GM21825 (cell line): ENCODE measurements at regions not wholly inside any gene's neighbourhood (a gene's known extent, or its start where the extent isn't known, plus 50 kb on each side); places are given as distances from the start of the nearest gene placed in this dataset.

Source experiments
- ATAC-seq: cut with Tn5 transposase; IDR thresholded peaks from one replicate; pipeline ENCODE4 v1.9.1; 2021; ENCODE audit warnings: mild to moderate bottlenecking, moderate library complexity; ENCODE audit not compliant: unreplicated experiment

DNA sequence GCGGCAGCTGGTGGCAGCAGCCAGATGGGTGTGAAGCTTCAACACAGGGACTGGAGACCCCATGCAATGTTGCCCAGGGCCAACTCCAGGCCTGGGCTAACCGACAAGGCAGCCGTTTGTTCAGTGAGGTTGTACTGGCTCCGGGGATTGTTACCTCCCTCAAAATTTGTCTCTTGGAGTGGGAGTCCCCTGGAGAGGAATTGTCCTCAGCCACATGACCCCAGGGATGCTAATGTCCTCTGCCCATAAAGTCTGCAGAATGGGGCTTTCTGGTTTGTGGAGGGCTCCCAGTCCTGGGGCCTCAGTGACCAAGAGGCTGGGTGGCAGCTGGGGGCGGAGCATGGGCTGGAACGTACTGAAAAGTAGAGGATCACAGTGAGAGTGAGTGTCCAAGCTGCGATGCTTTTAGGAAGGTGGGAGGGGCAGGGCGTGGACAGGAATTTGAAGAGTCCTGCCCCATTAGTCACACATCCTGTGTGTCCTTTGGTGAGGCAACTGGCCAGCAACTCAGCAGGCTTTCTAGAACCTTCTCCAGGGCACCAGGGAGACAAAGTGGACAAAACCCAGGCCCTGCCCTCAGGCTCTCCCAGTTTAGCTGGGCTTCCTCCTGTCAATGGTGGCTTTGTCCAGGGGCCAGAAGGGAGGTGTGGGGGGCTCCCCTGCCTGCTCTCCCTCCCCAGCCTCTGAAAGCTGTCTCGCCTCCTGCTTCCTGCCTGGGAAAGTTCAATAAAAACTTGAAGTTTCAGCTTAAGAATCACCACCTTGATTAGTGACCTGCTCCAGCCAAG, 114.0 kb downstream of the NSG2 start:
- no peak for ATAC-seq

DNA sequence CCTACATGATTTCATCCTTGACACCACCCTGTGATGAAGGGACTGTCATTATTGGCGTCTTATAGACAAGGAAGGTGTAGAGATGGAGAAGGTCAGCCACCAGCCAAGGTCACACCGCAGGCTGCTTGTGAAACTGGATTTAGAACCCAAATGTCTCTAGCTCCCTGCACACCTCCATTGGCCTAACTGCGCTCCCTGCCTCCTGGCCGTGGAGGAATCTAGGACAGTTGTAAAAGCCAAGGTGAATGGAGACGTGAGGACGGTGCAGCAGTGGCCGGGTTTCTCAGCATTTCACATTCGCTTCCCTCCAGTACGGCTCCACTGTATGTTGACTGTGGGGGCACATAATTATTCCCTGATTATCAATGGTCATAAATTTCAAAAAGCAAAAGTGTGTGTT, 119.9 kb downstream of the NSG2 start:
- ATAC-seq, result no peak

DNA sequence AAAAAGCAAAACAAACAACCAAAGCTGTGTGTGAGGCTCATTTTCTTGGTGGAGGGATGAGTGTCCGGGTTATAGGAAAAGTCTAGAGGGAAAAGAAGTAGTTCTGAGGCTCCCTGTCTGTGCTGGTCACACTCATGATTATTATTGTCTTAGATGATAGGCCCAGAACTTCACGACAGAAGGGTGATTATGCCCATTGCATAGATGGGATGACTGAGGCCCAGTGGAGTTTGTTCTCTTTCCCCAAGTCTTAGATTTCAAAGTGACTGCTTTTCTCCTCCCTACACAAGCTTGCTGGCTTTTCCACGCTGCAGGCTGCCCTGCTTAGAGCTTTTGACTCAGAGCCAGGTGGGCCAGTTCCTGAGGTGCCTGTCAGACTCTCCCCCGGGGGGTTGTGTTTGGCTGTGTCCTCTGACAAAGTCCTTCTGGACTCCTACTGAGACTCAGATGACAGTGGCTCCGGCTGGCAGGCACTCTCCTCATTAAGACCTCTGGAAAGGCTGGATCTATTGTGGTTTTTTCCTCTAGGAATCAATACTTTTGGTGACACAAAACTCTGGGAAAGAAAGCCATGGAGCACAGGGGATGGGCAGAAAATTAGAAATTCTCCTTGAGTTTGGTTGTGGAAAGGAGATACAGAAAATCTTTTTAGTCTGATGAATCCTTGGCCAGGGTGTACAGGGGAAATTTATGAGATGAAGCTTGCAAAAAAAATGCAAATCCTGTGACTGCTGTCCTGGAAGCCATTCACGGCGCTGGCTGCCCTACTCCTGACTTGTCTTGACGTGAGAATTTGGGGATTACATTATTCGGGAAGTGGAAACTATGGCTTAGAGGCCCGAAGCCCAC, 120.9 kb downstream of the NSG2 start:
- ATAC-seq, result no peak

DNA sequence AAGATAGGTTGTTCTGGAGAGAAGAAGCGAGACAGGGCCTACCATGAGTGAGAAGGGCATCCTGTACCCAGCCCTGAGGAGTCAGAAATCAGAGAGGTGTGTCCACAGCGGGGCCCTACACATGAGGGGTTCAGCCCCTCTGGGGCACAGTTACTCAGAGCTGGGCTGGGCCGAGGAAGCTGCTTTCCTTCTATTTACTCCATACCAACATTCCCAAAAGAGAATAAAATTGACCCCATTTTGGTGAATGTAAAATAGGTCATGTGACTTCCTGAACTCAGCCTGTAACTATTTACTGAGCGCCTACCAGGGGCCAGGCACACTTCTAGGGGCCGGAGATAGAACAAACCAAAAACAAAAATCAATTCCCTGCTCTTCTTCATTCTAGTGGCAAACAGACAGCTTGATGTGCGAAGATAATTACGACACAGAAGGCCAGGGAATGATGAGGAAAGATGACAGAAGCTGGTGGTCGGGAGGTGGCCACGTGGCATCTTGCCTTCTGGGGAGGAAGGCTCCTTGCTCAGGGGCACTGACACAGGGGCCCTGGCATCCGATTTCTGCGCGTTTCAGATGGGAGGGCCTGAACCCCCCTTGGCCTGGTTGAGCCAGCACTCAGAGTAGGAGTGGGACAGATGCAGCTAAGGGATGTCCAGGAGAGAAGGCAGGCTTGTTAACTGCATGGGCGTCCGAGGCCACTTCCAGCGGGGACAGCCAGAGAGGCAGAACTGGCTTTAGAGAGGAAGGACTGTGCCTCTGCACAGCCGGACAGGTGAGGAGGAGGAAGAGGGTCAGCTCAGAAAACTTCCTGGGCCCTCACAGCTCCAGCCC, 121.8 kb downstream of the NSG2 start:
- no peak for ATAC-seq

DNA sequence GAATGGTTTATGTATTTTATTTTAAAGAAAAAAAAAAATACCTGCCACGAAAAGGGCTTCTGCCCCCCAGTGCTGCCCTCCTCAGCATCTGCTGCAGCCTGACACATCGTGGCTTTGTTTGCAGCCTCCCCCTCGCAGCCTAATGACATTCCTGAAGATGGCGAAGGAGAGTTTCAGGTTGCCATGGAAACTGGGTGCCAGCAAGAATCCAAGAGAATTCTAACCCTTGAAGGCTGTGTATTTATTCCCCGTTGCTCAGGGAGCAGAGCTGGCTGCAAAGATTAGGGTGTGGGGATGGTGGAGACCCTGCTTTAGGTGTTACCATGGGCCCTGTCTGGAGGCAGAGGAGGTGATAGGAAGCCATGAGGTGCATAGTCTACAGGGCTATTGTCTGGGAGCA, 126.6 kb downstream of the NSG2 start:
- no peak for ATAC-seq

DNA sequence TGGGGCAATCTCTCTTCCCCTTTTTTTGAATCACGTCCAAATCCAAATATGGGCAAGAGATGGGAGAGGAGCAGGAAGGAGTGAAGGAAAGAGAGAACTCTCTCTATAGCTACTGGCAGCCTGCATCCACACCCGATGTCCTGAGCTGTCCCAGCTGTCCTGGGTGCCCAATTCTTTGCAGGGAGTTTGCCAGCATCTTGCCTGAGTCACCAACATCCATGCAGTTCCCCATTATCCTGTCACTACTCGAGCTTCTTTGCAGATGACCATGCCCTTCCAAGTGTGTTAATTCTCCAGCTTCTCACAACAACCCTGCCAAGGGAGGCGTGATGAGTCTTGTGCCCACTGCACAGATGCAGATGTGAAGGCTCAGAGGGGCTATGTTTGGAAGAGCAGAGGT, 127.1 kb downstream of the NSG2 start:
- ATAC-seq, result no peak

DNA sequence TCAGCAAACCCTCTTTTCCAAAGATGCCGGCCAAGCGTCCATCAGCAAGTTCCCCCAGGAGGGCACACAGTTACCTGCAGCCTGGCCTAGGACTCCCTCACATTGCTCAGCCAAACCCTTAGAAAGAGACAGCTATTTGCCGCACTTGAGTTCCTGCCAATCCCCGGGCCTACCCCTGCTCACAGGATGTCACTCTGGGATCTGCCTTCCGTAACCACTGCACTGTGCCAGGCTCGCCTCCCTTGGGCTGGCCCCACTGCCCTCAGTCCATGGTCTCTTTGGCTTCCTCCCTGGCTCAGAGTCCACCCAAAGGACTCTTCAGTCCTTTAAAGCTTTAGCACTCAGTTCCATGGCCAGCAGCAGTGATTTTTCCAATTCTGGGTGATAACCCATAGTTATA, 128.3 kb downstream of the NSG2 start:
- ATAC-seq, result no peak

DNA sequence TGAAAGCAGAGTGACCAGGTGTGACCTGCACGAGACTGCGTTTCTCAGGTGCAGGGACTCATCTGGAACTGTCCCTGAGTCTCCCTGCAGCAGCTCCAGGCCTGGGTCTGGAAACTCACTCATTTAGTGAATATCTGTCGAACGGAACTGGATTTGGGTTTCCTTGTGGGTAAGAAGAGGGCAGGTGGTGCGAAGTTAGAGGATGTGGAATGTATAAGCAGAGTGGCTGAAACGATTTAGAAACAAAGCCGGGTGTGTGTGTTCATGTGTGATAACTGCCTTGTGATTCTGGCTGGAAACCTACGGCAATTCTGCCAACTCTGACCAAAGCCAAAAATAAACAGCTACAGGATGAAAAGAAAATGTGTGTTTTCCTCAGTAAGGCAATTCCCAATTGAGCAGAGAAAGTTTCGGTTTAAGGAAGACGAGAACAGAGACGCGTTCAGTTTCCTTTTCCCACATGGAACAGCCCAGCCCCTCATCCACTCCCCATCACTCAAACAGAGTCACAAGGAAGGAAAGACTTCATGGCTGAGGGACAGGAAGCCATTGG, 130.3 kb downstream of the NSG2 start:
- no peak for ATAC-seq

DNA sequence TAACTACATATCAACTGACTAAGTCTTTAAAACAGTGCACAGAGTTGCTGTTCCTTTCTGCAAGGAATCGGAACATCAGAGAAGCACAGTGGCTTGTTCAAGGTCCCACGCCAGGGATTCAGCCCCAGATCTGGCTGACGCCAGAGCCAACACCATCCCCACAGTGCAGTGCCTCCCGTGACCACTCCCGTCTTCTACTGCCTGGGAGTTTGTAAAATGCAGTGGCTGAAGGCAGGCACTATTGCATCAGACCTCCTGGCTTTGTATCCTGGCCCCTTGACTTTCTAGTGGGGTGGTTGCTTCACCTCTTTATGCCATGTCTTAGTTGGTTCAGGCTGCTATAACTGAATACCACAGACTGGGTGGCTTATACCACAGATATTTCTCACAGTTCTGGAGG, 131.0 kb downstream of the NSG2 start:
- ATAC-seq, result no peak

DNA sequence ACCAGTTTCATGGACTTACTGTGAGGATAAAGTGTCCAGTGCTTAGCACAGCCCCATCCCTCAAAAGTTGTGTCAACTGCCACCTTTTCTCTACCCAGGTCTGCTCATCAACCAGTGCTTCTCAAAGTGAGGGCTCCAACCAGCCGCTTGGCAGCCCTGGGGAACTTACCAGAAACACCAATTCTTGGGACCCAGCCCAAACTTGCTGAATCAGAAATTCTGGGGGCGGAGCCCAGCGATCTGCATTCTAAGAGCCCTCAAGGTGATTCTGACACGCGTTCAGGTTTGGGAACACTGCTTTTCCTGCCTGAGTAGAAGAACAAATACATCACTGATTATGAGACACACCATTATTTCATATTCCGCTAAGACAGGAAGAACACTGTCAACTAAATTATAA, 132.0 kb downstream of the NSG2 start:
- no peak for ATAC-seq

DNA sequence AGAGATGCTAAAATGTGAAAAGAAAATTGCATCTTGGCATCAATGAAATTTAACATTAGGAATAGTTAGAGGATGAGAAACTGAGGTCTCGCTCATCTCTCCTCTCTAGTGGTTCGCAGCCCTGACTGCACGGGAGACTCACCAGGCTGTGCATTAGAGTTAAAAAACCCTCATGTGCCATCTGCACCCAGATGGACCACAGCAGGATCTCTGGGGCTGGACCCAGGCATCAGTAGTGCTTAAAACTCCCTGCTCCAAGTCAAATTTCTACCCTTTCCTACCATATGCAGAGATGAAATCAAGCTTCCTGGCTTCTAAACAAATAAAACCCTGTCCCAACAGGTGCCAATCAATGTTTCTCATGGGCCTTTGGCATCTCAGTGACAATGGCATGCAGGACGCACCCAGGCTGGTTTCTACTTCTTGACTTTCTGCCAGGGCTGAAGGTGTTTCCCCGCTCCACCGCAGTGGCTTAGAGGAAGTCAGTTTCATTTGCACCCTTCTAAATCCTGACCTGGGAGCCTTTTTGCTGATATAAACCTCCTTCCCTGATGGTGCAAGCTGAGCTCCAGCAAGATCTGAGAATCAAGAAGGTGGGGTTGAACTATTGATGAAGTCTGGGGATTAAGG, 132.6 kb downstream of the NSG2 start:
- no peak for ATAC-seq

DNA sequence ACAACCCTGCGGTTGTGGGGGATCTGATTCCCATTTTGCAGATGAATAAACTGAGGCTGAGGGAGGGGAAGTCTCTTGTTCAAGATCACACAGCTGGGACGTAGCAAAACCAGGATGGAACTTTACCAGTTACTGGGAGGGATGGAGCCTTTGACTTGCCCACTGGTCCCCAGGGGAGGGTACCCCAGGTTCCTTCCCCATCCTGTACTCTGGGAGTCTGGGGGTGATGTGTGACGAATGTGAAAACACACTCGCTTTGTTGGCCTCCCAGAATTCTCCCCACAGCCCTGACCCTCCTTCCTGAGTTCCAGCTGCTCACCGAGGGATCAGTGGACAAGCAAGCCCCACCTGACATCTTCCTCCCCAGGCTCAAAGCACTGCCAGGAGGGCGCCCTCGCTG, 135.1 kb downstream of the NSG2 start:
- no peak for ATAC-seq

DNA sequence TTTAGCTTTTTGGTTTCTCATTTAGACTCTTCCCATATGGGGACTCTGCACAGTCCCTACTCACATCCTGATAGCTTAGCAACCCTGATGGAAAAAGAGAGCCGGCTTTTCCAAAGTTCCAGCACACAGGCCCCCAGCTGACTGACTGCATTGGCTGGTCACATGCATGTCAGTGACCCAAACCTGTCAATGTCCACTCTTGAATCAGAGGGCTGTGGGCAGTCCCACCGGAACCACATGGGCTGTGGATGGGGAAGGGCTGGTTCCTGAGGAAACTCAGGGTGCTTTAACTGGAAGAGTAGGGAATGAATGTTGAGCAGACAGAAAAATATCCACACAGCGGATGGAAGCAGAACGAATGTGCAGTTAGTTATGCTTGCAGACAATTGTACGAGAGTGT, 136.6 kb downstream of the NSG2 start:
- ATAC-seq, result no peak

DNA sequence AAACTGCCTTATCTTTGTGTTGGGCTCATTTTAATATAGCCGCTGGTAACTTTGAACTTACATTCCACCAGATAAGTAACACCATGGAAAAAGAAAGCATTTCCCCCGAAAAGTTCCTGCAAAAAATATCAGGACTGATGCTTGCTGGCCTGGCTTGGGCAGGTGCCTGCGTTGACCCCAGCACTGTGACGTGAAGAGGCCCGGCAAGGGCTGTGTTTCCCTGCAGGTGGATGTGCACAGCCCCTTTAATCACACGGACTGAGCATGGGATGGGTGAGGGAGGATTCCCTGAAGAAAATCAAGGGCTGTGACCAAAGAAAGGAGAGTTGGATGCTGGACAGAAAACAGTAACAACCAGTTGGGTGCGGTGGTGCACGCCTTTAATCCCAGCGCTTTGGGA, 138.2 kb downstream of the NSG2 start:
- ATAC-seq, result no peak

DNA sequence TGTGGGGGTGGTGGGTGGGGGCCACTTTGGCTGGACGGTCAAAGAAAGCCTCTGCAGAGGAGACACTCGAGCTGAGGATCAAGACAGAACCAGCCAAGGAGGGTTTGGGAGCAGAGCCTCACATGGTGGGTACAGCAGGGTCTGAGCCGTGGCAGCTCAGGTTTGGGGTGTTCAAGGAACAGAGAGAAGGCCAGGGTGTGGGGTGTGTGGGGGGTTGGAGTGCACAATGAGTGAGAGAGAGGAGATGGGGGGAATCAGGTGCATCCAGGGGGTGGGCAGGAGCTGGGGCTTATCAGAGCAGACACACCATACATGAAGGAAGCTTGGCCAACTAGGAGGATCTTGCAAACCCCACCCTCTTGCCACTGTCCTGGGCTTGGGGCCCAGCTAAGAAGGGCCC, 140.0 kb downstream of the NSG2 start:
- no peak for ATAC-seq

DNA sequence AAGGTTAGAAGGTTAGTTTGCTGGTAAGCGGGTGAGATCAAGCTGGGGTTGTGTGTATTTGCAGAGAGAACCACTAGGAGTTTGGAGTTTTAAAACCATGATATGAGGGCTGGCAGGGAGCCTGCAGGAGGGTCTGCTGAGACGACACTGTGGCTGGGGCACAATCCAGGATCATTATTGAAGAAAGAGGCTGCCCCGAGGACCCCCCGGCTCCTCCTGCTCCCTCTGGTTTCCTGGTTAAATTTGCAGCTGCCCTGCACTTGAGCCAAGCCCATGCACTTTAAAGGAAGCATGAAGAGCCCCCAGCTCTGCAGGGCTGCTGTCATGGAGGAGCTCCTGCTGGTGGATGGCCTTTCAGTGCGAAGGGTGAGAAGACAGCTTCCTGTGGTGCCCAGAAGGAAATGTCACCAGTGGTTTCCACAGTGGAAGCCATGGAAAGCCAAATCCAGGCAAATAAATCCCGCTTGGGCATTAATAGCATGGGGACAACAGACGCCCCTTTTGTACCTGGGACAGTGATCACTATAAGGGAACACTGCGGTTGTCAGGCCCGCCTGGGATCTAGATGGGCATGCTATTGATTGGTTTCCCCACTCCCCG, 140.7 kb downstream of the NSG2 start:
- ATAC-seq, result no peak

DNA sequence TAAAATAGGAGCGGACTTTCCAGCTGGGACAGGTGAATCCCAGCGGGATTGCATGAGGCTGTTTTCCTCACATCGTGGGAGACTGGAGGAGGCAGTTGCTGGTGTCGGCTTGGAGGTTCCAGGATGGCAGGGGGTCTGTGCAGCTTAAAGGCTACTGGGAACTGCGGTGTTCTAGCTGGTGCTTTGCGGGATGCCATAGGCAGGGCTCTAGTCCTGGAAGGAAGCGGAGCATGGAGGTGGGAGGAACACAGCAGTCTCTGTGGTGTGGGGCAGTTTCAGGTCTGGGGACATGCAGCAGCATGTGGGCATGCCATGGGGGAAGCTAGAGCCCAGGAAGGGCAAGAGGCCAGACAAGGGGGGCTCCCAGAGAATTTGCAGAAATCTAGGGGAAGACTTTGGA, 141.5 kb downstream of the NSG2 start:
- ATAC-seq, result no peak

DNA sequence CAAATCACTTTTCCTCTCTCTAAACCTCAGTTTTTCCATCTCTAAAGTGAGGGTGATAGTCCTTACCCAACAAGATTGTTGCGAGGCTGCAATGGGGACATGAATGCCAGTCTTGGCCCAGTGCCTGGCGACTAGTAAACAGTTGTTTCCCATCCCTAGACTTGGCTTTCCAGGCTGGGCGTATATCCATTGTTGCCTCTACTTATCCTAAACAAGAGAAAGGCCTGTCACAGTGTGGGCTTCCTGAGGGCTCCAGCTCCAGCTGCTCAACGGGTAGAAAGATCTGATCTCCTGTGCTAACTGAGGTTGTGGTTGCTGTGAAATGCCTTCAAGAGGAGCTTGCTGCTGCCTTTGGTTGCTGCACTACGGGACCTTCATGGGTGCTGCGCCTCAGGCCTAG, 142.0 kb downstream of the NSG2 start:
- ATAC-seq, result no peak

DNA sequence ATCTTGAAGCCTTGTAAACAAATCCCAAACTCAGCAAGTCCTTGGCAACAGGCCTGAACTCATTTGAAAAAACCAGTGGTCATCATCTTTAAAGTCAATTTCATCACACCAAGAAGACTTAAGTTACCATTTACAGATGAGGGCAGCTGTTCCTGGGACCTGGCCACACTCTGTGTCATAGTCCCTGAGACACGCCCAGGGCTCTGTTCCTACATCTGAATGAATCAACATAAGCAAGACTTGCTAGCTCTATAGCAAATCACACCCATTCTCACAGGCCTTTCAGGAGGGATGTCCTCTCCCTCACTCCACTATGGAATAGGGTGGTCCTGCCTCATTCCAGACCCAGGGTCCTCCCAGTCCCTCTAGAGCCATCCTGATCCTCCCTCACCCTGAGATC, 142.8 kb downstream of the NSG2 start:
- ATAC-seq, result no peak
